A673 (cell line): ENCODE measurements at regions not wholly inside any gene's neighbourhood (a gene's known extent, or its start where the extent isn't known, plus 50 kb on each side); places are given as distances from the start of the nearest gene placed in this dataset.

Source experiments
- BruUV-seq: library from RNA; stranded (reverse); fragments of 400-500 nt; replicated peaks from 2 replicates; lab custom pipeline; 2021; lab: Mats Ljungman, UMichigan
- CTCF ChIA-PET: fragments of 300-600 bp; sonication (Branson Sonifier 250); formaldehyde crosslinking; loops from one replicate; lab custom pipeline; 2022; ENCODE audit warnings: antibody characterized with exemption; lab: Charles Lee
- POLR2A ChIA-PET: fragments of 300-600 bp; sonication (Branson Sonifier 250); formaldehyde crosslinking; loops from one replicate; lab custom pipeline; 2022; ENCODE audit warnings: antibody characterized with exemption; ENCODE audit not compliant: low non-redundant PET; lab: Charles Lee
- DNase-seq: peaks from one replicate; pipeline ENCODE4 v3.0.0-alpha.2; 2015; ENCODE audit warnings: low spot score
- H3K27ac ChIP-seq: fragments of 200-600 bp; sonication (generic); 2 replicates; pipeline ENCODE4 v1.5.1; 2016; ENCODE audit warnings: mixed run types, low read depth, mild to moderate bottlenecking, mixed read lengths, antibody characterized with exemption, low read length; ENCODE audit not compliant: poor library complexity, severe bottlenecking
- H3K27me3 ChIP-seq: fragments of 200-600 bp; sonication (generic); replicated peaks from 2 replicates; pipeline ENCODE4 v1.6.1; 2017; ENCODE audit warnings: mixed run types, low read depth, mild to moderate bottlenecking, mixed read lengths, antibody characterized with exemption, low read length; ENCODE audit not compliant: insufficient read depth, poor library complexity
- H3K36me3 ChIP-seq: fragments of 200-600 bp; sonication (generic); 2 replicates; pipeline ENCODE4 v1.6.1; 2016; ENCODE audit warnings: mixed run types, mild to moderate bottlenecking, mixed read lengths, antibody characterized with exemption, low read length; ENCODE audit not compliant: insufficient read depth, poor library complexity, severe bottlenecking
- H3K4me1 ChIP-seq: fragments of 200-600 bp; sonication (generic); 2 replicates; pipeline ENCODE4 v1.6.1; 2017; ENCODE audit warnings: mixed run types, mild to moderate bottlenecking, mixed read lengths, antibody characterized with exemption, low read length; ENCODE audit not compliant: insufficient read depth, poor library complexity, severe bottlenecking
- H3K4me3 ChIP-seq: fragments of 200-600 bp; sonication (generic); 2 replicates; pipeline ENCODE4 v1.5.1; 2016; ENCODE audit warnings: low read depth, mixed run types, mild to moderate bottlenecking, mixed read lengths, low read length; ENCODE audit not compliant: poor library complexity, severe bottlenecking
- H3K9me3 ChIP-seq: fragments of 200-600 bp; sonication (generic); 2 replicates; pipeline ENCODE4 v1.6.1; 2016; ENCODE audit warnings: mixed run types, low read depth, mild to moderate bottlenecking, mixed read lengths, antibody characterized with exemption, low read length; ENCODE audit not compliant: poor library complexity, severe bottlenecking
- EZH2 ChIP-seq: fragments of 200-600 bp; sonication (generic); IDR thresholded peaks from 2 replicates; pipeline ENCODE4 v1.6.1; 2017; ENCODE audit warnings: borderline replicate concordance, low read depth, mild to moderate bottlenecking, mixed read lengths, antibody characterized with exemption, low read length; ENCODE audit not compliant: poor library complexity, severe bottlenecking
- intact Hi-C: fragments of 100-400 bp; cut with micrococcal nuclease; formaldehyde crosslinking; loops from one replicate; pipeline ENCODE4 v1.10.0; 2022; ENCODE audit not compliant: unreplicated experiment
- TF ChIP-seq, protein P1 (sequence below): fragments of 300-800, 200-600 bp; sonication (generic); conservative IDR thresholded peaks from 2 replicates; pipeline ENCODE4 v1.5.1; 2017; ENCODE audit warnings: low read depth, mild to moderate bottlenecking, antibody characterized with exemption, low read length, moderate library complexity, mixed read lengths

DNA sequence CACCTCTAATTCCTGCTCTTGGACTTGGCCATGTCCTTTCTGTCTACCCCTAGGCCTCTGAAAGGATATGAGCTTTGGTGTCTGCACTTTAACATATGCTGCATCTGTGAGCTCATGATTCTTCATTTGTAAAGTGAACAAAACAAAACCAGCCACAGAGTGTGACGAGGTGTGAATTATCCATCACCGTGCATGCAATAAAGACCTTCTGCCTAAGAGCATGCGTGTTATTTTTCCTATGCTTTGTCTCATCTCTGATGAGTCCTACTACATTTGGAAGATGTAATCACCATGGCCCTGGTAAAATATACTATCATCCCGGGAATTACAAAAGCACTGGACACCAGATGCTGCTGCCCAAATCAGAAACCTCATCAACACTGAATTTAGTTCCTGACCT lies 103.5 kb upstream of the KCNAB1 start:
- CTCF ChIA-PET, result interaction anchor here (0.6 kb wide), 1 partner anchor 27 kb away, joined by 4 read pairs; no protein-coding TSS in a partner anchor
- no peak for DNase-seq
- intact Hi-C loops, result no loop called here
- Histone ChIP-seq H3K36me3 (no peaks in the 10 kb centered on the region), H3K27ac (no peak overlapping the region), H3K4me1 (no peaks in the 10 kb centered on the region), H3K9me3 (no peaks in the 10 kb centered on the region), H3K4me3 (no peak overlapping the region), H3K27me3 (no peaks in the 10 kb centered on the region)
- BruUV-seq, result no TSS peak
- POLR2A ChIA-PET, result interaction anchor here (0.6 kb wide), 1 partner anchor 74 kb away, joined by 4 read pairs; no protein-coding TSS in a partner anchor
- TF ChIP-seq EZH2, result no peak
- TF ChIP-seq, protein P1, sequence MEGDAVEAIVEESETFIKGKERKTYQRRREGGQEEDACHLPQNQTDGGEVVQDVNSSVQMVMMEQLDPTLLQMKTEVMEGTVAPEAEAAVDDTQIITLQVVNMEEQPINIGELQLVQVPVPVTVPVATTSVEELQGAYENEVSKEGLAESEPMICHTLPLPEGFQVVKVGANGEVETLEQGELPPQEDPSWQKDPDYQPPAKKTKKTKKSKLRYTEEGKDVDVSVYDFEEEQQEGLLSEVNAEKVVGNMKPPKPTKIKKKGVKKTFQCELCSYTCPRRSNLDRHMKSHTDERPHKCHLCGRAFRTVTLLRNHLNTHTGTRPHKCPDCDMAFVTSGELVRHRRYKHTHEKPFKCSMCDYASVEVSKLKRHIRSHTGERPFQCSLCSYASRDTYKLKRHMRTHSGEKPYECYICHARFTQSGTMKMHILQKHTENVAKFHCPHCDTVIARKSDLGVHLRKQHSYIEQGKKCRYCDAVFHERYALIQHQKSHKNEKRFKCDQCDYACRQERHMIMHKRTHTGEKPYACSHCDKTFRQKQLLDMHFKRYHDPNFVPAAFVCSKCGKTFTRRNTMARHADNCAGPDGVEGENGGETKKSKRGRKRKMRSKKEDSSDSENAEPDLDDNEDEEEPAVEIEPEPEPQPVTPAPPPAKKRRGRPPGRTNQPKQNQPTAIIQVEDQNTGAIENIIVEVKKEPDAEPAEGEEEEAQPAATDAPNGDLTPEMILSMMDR, result no peak

DNA sequence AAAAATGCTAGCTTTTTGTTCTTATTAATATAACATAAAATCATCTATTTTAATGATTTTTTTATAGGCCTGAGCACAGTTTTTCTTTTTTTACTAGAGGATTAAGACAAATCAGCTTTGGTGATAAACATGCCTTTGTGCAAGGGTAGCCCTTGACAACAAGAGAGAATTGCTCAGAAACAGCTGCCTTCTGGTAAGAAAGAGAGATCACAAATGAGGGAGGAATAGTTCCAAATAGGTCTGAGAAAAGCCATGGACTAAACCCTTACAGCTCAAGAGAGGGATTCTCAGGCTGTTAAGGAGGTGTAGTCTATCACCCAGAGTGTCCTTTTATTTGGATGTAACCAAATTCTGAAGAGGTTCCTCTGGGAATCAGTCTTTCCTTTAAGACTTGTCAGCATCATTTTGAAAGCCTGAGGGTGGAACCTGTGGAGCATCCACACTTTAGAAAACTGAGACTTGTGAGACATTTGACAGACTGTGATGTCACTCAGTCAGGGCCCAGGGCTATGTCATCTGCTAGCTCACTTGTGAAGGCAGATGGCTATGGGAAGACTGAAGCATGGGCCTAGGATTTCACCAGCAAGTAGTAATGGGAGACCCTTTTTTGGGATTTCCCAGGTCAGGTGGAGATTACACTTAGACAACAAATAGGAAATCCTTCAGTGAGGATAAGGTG lies 102.9 kb upstream of the KCNAB1 start:
- intact Hi-C loops, result no loop called here
- Histone ChIP-seq H3K36me3 (no peaks in the 10 kb centered on the region), H3K9me3 (no peaks in the 10 kb centered on the region), H3K4me1 (no peaks in the 10 kb centered on the region), H3K27me3 (no peaks in the 10 kb centered on the region), H3K27ac (no peak overlapping the region), H3K4me3 (no peak overlapping the region)
- BruUV-seq, result no TSS peak
- ChIA-PET CTCF (no interaction called here), POLR2A (interaction anchor here (0.6 kb wide), 1 partner anchor 75 kb away, joined by 4 read pairs; no protein-coding TSS in a partner anchor)
- TF ChIP-seq EZH2, result no peak
- TF ChIP-seq, protein P1, result no peak
- no peak for DNase-seq

DNA sequence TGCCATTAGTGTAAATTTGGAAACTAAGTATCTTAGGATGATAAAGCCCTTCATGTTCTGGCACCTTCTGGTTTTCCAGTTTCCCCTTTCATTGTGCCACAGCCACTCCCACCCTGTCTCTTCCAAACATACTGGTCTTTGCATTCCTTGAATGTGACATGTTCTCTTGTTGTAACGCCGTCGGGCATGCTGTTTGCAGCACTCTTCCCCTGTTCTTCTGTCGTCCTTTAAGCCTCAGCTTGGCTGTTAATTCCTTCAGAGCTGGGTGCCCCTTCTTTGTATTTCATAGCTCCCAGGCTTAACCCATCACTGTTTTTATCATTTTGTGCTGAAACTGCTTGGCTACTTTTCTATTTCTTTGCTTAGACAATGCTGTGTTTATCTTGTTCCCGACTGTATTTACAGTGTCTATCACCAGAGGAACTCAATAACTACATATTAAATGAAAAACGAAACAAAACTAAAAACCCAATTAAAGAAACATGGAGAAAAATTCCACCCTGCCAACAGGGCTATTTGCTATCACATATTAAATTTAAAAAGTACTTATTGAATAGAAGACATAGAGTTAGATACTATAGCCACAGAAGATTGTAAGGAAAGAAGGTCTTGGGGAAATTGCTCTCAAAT lies 95.4 kb upstream of the KCNAB1 start:
- Histone ChIP-seq H3K4me3 (no peak overlapping the region), H3K27me3 (no peaks in the 10 kb centered on the region), H3K9me3 (no peaks in the 10 kb centered on the region), H3K27ac (no peak overlapping the region), H3K4me1 (no peaks in the 10 kb centered on the region), H3K36me3 (no peaks in the 10 kb centered on the region)
- intact Hi-C loops, result no loop called here
- BruUV-seq, result no TSS peak
- ChIA-PET POLR2A (no interaction called here), CTCF (no interaction called here)
- DNase-seq, result no peak
- TF ChIP-seq EZH2, result no peak
- TF ChIP-seq, protein P1, result no peak
